ENCODE measurements at regions not wholly inside any gene's neighbourhood (a gene's known extent, or its start where the extent isn't known, plus 50 kb on each side); places are given as distances from the start of the nearest gene placed in this dataset.

GRCh38 chr6:105954148-105954547 lies 132.0 kb upstream of the PRDM1 start:
- DNase-seq, result no peak

- DNase-seq, result no peak
Measured at GRCh38 chr6:105952772-105953690, 133.1 kb upstream of the PRDM1 start.

GRCh38 chr6:105952326-105952725 lies 133.8 kb upstream of the PRDM1 start:
- DNase-seq, result no peak

GRCh38 chr6:105951322-105951721 lies 134.8 kb upstream of the PRDM1 start:
- no peak for DNase-seq

- DNase-seq, result no peak
Measured at GRCh38 chr6:105949869-105950268, 136.3 kb upstream of the PRDM1 start.

- no peak for DNase-seq
Measured at GRCh38 chr6:105943514-105943913, 142.6 kb upstream of the PRDM1 start.

GRCh38 chr6:105941621-105942412 lies 144.3 kb upstream of the PRDM1 start:
- DNase-seq, result no peak

GRCh38 chr6:105940990-105941389 lies 145.1 kb upstream of the PRDM1 start:
- no peak for DNase-seq

GRCh38 chr6:105936972-105937371 lies 149.2 kb upstream of the PRDM1 start:
- DNase-seq, result no peak

- no peak for DNase-seq
Measured at GRCh38 chr6:105935416-105935815, 150.7 kb upstream of the PRDM1 start.

- DNase-seq, result no peak
Measured at GRCh38 chr6:105934708-105935107, 151.4 kb upstream of the PRDM1 start.

GRCh38 chr6:105932440-105932839 lies 153.7 kb upstream of the PRDM1 start:
- no peak for DNase-seq

- no peak for DNase-seq
Measured at GRCh38 chr6:105929626-105930025, 156.5 kb upstream of the PRDM1 start.

- no peak for DNase-seq
Measured at GRCh38 chr6:105926318-105926717, 159.8 kb upstream of the PRDM1 start.

GRCh38 chr6:105925706-105926105 lies 160.4 kb upstream of the PRDM1 start:
- DNase-seq, result no peak

- DNase-seq, result no peak
Measured at GRCh38 chr6:105921781-105922180, 164.4 kb upstream of the PRDM1 start.

- no peak for DNase-seq
Measured at GRCh38 chr6:105920071-105920470, 166.1 kb upstream of the PRDM1 start.

GRCh38 chr6:105917038-105917695 lies 169.0 kb upstream of the PRDM1 start:
- no peak for DNase-seq

GRCh38 chr6:105911106-105911629 lies 175.0 kb upstream of the PRDM1 start:
- DNase-seq, result no peak

- DNase-seq, result no peak
Measured at GRCh38 chr6:105909106-105909505, 177.0 kb upstream of the PRDM1 start.

- no peak for DNase-seq
Measured at GRCh38 chr6:105907991-105908390, 178.1 kb upstream of the PRDM1 start.

- DNase-seq, result no peak
Measured at GRCh38 chr6:105907301-105907700, 178.8 kb upstream of the PRDM1 start.

GRCh38 chr6:105902401-105903031 lies 183.6 kb upstream of the PRDM1 start:
- DNase-seq, result no peak

Data from SHP77 (cell line).